NCI-H345 (cell line): ENCODE measurements at regions not wholly inside any gene's neighbourhood (a gene's known extent, or its start where the extent isn't known, plus 50 kb on each side); places are given as distances from the start of the nearest gene placed in this dataset.

ENCODE experiments used
- DNase-seq: peaks from one replicate; lab custom pipeline; 2025; lab: John Stamatoyannopoulos, UW

DNA sequence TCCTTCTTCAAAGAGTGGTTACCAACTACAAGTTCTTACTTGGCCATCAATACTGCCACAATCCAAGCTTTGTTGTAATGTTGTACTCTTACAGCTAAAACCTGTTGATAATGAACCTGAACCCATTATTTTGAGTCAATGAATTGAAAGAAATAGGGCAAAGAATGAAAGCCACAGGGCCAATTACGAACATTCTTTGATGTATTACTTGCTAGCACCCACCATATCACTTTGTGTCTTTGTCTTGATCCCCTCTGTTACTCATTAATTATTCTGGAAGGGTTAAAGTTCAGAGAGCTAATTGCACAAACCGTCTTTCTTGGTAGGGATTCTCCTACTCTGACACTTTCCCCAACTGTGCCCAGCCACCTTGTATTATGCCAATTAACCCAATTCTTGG lies 53.2 kb upstream of the TFEC start:
- DNase-seq: no peak

DNA sequence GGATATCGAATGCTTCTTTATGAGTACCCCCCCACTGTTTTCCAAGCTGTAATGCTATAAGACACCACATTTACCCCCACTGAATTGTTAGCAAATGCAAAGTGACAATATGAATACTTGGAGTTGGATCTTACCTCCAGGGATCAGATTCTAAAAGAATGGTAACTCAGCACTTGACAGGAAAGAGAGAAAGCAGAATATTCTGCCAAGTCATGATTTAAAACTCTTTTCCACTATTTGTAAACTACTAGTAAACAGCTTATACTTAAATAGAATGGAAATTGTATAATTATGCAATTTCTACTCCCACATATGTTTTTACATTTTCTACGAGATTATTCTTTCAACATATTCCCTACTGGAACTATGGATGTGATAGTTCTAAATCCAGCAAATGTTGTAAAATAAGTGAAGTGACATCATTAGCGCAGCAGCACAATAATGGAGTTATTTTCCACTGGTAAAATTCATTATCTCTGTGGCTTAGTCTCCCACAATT lies 56.0 kb upstream of the TFEC start:
- DNase-seq: no peak

DNA sequence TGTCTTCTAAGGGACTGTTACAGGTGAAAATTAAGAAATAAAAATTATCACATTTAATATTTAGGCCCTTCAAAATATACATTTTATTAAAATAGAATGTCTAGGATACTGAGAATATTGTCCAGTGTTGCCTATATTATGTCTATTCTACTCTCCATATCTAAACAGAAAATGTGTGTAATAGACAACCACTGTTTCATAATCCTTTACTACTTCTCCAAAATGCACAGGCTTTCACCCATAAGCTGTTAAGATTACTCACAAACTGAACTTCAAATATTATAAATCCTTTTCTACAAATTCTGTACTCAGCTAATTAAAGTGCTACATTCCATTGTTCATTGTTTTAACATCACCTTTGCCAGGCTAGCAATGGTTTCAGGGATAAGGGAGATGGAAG lies 56.7 kb upstream of the TFEC start:
- no peak for DNase-seq

DNA sequence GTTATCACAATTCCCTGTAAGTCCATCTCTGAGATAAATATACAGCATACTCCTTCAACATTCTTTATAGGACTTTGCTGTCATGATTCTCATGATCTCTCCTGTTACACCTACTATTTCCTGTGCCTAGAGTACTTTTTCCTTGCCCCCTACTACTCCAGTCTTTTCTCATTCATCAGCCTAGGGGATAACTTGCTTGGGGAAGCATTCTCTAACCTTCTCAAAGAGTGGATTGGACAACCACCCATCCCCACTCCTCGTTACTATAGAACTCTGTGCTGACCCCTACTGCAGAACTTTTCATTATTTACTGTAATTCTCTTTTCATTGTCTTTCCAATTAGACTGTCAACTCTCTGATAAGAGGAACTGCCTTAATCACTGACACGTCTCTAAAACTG lies 57.4 kb upstream of the TFEC start:
- no peak for DNase-seq

DNA sequence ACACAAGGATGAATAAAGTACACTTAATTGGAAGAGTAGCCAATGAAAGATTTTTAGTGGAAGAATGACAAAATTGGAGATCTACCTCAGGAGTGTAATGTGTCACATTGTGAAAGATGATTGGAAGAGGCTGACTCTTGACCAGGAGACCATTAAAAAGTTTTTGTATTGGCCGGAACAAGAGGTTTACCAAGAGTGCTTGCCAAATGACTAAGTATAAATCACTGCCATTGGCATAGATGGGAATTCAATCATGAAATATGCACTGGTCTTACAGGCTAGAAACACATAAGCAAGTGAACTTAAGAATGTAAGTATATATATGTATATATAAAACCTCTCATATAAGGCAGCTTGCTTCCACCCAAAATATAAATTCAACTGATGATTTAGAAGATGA lies 58.7 kb upstream of the TFEC start:
- DNase-seq: no peak

DNA sequence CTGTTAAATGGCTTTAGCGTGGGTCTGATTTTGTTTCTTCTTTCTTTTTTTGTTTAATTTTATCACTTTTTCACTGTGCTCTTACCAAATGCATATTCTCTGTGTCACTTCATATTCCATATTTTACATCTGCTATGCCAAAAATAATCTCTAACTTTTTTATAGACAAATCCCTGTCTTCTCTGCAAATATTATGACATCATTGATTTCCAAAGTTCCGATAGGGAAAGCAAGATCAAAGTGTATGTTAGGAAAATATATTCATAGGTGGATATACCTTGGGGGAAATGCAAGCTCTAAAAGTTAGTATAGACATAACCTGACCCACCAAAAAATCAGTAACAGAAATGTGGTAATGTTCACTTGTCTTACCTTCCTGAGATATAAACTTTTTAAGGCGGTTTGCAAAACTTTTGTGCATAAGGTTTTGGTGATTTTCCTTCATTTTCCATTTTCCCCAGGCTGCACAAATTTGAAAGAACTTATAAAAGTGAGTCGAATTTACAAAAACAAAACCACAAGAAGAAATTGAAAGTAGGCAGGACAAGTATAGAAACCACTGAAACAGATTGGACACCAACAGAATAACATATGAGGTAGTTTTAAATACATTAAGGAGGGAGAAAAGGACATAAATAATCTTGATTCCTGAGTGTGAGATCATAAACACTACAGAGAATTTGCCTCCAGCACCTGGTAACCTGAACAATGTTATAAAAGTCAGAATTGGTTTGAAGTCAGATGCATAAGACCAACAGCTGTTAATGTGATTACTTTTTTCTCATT lies 63.1 kb upstream of the TFEC start:
- no peak for DNase-seq

DNA sequence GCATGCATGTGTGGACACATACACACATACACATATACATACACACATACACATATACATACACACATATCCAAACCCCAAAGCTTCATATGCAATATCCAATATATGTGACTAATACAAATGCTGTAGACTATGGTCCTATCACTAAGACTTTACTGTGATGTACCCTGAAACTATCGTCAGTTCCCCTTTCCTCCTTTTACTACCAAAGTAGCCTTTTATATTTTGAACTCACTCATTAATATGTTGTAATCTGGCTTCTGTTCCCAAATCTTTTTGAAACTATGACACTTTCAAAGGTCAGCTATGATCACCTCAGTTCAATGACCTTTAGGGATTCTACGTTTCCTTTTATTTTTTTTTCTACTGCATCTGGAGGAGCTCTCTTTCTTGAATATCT lies 64.8 kb upstream of the TFEC start:
- DNase-seq: no peak

DNA sequence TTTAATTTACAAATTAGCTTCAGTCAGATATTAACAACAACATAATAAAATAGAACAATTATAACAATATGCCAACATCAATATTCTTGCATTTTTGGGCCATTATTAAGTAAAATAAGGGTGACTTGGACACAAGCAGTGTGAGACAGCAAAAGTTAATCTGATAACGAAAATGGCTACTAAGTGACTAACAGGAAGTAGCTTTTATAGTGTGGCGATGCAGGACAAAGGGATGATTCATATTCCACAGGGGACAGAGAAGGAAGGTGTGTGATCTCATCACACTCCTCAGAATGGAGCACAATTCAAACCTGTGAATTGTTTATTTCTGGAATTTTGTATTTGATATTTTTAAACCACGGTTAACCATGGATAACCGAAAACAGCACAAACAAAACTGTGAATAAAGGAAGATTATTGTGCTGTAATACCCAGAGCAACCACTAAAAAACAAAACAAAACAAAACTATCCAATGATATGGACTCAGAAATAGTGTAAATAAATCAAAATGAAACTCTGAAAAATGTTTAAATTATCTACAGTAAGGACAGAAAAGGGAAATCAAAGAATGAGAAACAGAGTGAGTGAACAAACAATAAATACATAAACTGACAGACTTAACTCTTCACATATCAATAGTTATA lies 66.9 kb upstream of the TFEC start:
- no peak for DNase-seq

DNA sequence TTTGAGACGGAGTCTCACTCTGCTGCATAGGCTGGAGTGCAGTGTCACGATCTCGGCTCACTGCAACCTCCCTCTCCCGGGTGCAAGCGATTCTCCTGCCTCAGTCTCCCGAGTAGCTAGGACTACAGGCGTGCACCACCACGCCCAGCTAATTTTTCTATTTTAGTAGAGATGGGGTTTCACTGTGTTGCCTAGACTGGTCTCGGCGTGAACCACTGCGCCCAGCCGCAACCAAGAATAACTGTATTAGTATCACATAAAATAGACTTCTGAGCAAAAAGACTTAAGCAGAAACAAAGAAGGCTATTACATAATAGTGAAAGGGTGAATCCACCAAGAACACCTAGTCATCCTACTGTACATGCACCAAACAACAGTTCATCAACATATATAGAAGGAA lies 67.6 kb upstream of the TFEC start:
- DNase-seq: no peak

DNA sequence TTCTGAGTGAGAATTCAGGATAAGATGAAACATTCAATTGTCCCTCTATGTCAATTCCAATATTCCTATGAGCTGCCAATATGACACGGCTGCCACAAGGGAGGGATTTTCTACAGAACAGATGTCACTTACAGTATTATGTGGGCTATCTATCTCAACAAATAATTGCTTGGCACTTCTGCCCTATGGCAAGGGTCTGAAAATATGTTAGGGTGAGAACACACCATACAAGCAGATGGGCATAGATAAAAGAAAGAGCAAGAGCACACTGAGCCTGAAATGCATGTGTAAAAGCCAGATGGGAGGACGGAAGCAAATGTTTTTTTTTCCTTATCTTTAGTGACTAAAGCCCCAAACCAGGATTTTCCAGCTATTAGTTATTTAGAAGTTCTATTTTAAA lies 70.1 kb upstream of the TFEC start:
- DNase-seq: no peak

DNA sequence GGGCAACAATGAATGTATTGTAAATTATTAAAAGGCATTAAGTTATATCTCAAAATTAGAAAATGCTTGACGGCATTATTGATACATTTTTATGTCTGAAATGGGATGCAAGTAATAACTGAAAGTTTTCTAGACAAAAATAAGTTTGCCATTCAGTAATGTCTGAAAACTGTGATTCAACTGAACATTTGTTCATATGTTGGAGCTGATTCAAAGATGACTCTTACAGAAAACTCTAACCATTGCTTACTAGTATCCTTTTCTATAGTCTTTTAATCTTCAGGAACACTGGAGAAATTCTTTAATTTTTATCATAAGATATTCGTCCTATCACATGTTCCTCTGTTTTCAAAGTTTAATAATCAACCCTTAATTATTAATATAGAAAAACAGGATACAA lies 71.1 kb upstream of the TFEC start:
- no peak for DNase-seq

DNA sequence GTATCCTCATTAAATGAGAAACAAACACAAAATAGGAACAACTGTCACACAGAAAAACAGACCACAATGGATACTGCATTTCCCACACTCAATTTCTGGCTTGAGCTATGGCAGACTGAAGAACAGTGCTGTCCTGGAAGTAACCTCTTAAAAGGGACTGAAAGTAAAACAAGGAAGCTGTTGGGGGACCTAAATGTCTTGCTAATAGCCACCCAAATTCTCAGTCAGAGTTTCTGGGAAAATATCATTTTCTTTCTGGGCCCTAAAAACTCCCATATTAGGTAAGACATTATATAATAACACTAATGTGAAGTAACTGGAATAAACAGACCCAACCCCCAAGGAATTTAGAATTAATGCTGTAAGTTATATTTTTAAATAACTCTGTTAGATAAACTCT lies 80.9 kb upstream of the TFEC start:
- no peak for DNase-seq

DNA sequence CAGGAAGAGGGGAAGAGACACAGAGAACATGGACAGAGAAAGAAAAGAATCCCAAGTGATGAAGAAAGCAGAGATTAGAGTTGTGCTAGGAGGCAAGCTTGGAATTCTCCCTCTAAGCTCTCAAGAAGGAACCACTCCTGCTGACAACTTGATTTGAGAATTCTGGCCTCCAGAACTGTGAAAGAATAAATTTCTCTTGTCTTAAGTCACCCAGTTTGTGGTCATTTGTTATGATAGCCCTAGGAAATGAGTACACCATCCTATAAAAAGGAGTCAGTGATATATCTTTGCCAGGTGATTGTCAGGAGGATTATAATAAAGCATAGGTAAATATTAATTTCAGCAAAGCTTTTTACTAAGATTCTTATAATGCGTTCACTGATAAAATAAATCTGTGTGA lies 82.7 kb upstream of the TFEC start:
- no peak for DNase-seq

DNA sequence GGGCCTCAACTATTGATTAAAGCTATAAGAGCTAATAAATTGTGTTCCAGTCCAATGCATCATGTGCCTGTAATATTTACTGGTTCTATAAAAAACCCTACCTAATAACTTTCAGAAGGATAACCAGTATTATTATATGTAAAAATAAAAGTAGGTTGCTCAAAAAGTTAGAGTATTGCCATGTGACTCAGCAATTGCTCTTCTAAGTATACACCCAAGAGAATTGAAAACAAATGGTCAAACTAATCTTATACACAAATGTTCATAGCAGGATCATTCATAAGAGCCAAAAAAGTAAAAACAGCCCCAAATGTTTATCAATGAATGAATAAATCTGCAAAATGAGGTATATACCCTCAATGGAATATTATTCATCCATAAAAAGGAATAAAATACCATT lies 89.5 kb upstream of the TES start:
- no peak for DNase-seq

DNA sequence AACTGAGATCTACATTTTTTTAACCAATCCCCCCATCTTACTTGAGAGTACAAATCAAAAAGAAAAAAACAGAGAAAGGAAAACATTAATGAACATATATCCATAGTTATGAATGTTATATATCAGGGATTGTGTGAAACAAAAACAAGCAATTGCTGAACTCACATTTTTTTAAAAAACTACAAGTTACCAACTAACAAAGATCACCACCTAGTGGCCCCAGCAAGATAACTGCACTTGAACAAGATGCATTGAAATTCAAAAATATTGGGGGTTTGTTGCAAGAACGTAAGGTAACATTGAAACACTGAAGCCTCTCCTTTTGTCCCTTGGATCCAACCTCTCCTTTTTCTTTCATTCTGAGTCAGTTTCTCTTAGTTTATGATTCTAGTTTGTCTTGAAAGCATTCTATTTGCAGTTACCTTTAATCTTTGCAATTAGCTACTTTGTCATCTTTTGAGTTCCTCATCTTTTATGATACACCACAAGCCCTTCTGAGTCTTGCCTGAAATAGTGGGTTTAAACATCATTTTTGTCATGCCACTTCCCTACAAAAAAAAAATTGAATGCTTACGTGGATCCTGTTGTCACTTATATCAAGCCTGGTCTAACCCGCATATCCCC lies 87.3 kb upstream of the TES start:
- DNase-seq: peak; percentile 23

DNA sequence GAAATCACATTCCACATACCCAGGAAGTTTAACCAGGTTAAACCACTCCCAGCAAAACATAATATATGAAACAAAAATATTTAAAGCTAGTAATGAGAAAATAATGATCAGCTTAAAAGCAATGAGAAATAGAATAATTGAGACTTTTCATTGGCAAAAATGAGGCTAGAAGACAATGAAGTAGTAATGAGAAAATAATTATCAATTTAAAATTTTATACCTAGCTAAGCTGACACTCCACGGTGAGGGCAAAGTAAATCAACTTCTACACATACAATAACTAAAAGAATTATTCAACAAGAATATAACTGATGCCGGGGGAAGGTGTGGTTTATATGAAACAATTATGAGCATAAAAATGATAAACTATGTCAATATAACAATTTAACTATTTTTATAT lies 82.2 kb upstream of the TES start:
- DNase-seq: no peak

DNA sequence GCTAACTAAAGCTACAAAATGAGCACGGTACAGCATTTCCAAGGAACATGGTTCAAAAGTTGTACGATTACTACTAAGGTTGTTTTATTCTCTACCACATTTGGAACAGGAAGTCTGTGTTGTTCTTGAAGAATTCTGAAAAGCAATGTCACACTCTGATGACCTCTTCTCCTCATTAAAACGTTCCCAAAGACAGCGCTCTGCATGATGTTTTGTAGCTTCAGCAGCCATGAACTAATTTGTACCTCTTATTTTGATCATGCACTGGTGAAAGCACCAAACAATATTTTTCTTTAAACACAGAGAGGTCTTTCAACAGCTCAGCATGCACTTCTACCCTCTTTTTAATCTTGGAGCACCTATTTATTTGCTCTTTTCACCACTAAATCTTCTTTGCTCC lies 75.0 kb upstream of the TES start:
- DNase-seq: no peak

DNA sequence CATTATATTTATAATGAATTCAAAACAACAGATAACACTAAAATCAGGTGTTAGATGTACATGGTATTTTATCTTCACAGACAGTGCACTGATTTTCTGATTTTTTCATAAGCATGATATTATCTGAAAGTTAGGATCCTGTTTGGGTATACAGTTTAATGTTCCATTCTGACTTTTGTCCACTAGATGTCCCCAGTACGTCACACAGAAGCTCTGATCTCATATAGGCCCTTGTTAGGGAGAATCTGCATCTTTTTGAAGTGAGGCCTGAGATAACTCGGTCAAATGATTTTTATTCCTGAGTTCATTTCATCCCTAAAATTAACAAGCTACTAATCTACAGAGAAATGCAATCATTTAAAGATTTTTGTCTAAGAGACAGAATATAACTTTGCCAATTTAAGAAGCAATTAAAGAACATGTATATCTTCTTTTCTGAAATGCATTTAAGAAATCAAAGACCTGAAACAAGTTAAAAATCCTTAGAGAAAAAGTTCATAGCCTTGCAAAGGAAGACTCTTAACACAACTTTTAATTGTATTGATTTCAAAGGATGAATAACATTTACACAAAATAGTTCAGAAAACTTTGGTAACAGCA lies 72.0 kb upstream of the TES start:
- DNase-seq: peak; percentile 71

DNA sequence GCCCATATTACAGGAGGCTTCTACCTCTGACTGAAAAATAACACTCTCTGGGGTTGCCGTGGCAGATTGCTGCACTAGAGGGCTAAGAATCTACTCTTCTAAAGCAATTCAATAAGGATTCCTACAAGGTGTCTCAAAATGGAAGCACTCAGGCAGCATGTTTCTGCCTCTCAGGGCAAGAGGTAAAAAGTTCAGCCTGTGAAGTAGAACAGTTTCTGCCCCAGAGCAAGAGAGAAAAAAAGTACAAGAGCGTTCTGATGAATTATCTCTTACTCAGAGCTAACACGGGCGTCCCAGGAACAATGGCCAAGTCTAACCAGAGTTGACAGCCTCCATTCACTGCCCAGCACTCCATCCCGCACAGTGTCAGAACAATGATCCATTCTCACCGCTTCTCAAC lies 71.3 kb upstream of the TES start:
- DNase-seq: no peak

DNA sequence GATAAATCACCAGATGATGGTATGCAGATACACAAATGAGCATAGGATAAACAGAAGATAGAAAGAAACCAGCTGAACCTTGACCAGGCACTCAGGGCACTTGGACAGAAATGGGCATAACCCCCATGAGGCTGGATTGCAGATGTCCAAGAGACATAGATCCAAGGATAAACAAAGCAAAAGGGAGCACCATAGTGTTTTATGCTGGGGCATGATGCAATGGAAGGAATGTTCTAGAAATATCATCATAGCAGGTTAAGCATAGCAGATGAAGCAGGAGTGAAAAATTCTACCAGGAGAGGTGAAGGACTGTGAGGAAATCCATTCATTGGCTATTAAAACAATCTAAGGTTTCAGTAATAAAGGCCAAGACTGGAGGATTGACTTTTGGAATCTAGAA lies 70.5 kb upstream of the TES start:
- no peak for DNase-seq

DNA sequence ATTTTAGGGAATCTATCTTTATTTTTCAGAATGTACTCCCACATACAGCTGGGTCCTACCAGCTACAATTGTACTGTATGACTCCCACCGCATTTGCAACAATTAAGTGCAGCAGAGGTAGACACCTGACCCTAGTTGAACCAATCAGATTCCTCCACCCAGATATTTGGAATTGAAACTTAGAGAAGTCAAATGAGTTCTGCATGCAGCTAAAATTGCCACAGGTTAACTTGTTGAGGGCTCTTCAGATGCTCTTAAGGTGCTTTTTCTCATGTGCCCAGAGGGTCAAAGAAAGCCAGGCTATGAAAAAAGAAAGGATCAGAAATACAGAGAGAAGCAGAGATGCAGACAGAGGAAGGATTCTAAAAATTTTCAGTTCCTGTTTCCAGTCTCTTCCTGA lies 68.0 kb upstream of the TES start:
- no peak for DNase-seq

DNA sequence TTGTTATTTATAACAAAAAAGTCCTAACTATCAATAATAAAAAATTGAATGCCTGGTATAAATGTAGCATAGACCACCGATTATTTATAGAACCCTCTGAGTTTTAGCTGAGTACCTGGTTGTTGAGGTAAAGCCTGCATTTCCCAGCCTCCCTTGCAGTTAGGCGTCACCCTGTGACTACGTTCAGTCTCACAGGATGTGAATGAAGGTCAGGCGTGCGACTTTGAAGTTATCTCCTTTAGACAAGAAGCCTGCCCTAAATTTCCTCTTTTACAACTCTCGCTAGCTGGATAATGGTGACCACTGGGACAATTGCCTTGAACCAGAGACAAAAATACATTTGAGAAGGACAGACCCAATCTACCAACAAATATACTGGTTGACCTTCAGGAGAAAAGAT lies 67.5 kb upstream of the TES start:
- no peak for DNase-seq

DNA sequence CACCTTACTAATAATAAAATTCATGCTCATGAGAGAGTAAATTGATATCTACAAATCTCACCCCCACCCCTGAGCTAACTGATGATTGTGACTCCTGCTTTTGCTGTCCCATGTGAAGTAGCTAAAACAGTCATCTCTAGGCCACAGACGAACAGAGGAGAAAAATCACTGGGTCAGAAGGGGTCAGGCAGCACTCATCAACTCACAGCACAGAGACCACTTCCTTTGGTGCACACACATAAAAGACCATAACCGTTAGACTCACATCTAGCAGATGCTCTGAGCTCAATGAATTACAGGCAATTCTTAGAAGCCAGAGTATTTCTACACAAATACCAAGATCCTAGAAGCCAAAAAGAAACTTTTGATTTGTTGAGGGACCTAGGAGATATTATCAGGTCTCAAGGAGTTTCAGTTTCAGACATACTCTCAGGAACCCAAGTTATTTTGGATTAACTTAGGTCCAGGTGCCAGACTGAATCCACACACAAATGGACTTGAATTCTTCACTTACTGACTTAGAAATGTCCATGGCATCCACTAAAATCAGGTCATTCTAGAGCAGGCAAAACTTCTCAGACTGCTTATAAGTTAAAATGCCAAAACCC lies 65.0 kb upstream of the TES start:
- DNase-seq: no peak
